ENCODE measurements at regions not wholly inside any gene's neighbourhood (a gene's known extent, or its start where the extent isn't known, plus 50 kb on each side); places are given as distances from the start of the nearest gene placed in this dataset.

GRCh38 chr5:128626536-128627090 is 88.6 kb upstream of the FBN2 start:
- DNase-seq (ENCODE audit: low spot score): no peak
- Histone ChIP-seq H3K4me3 (no peak overlapping the region), H3K27ac (no peak overlapping the region)
- TF ChIP-seq CTCF (IDR thresholded peaks at IDR 0.05): no peak

GRCh38 chr5:128627939-128628338 is 89.9 kb upstream of the FBN2 start:
- no peak for TF ChIP-seq CTCF (IDR thresholded peaks at IDR 0.05)
- Histone ChIP-seq H3K27ac (no peak overlapping the region), H3K4me3 (no peak overlapping the region)
- DNase-seq (ENCODE audit: low spot score): no peak

- H3K27ac ChIP-seq: no peak overlapping the region
- H3K4me3 ChIP-seq: no peak overlapping the region
- TF ChIP-seq CTCF (IDR thresholded peaks at IDR 0.05): no peak
- no peak for DNase-seq (ENCODE audit: low spot score)
Observed at GRCh38 chr5:128629157-128629556, 91.1 kb upstream of the FBN2 start.

- no peak overlapping the region for H3K4me3 ChIP-seq
- no peak for TF ChIP-seq CTCF (IDR thresholded peaks at IDR 0.05)
- DNase-seq (ENCODE audit: low spot score): no peak
- no peak overlapping the region for H3K27ac ChIP-seq
Observed at GRCh38 chr5:128630121-128630520, 92.1 kb upstream of the FBN2 start.

- TF ChIP-seq CTCF (IDR thresholded peaks at IDR 0.05): no peak
- no peak for DNase-seq (ENCODE audit: low spot score)
- Histone ChIP-seq H3K27ac (no peak overlapping the region), H3K4me3 (no peak overlapping the region)
Observed at GRCh38 chr5:128631771-128632170, 93.7 kb upstream of the FBN2 start.

GRCh38 chr5:128632264-128632663 is 94.2 kb upstream of the FBN2 start:
- Histone ChIP-seq H3K27ac (no peak overlapping the region), H3K4me3 (no peak overlapping the region)
- no peak for TF ChIP-seq CTCF (IDR thresholded peaks at IDR 0.05)
- DNase-seq (ENCODE audit: low spot score): no peak

- TF ChIP-seq CTCF (IDR thresholded peaks at IDR 0.05): no peak
Observed at GRCh38 chr5:128633901-128634300, 95.9 kb upstream of the FBN2 start.

More at GRCh38 chr5:128633901-128634300, 95.9 kb upstream of the FBN2 start:
- H3K27ac ChIP-seq: no peak overlapping the region
- DNase-seq (ENCODE audit: low spot score): no peak
- H3K4me3 ChIP-seq: no peak overlapping the region
